ENCODE measurements at regions not wholly inside any gene's neighbourhood (a gene's known extent, or its start where the extent isn't known, plus 50 kb on each side); places are given as distances from the start of the nearest gene placed in this dataset.

GRCh38 chr22:22048318-22048942 is 65.8 kb upstream of the TOP3B start:
- peaks cover 17% of the 10 kb centered on the region for H3K27me3 Mint-ChIP-seq
- no peaks in the 10 kb centered on the region for H3K9me3 Mint-ChIP-seq
- no peak overlapping the region for H3K27ac Mint-ChIP-seq
- no peak overlapping the region for H3K4me3 Mint-ChIP-seq
- no peaks in the 10 kb centered on the region for H3K36me3 Mint-ChIP-seq (ENCODE audit: low read depth)
- H3K4me1 Mint-ChIP-seq (ENCODE audit: low read depth), result no peaks in the 10 kb centered on the region

GRCh38 chr22:22047776-22048175 is 65.2 kb upstream of the TOP3B start:
- H3K4me3 Mint-ChIP-seq, result no peak overlapping the region

GRCh38 chr22:22047266-22047665 is 64.7 kb upstream of the TOP3B start:
- no peak overlapping the region for H3K4me3 Mint-ChIP-seq
- peaks cover under 1% of the 10 kb centered on the region for H3K4me1 Mint-ChIP-seq (ENCODE audit: low read depth)
- H3K27ac Mint-ChIP-seq, result no peak overlapping the region
- no peaks in the 10 kb centered on the region for H3K36me3 Mint-ChIP-seq (ENCODE audit: low read depth)
- H3K9me3 Mint-ChIP-seq, result no peaks in the 10 kb centered on the region
- peaks cover 13% of the 10 kb centered on the region for H3K27me3 Mint-ChIP-seq

More at GRCh38 chr22:22047776-22048175, 65.2 kb upstream of the TOP3B start:
- Mint-ChIP-seq H3K4me1 (ENCODE audit: low read depth) (no peaks in the 10 kb centered on the region), H3K27me3 (peaks cover 17% of the 10 kb centered on the region), H3K27ac (no peak overlapping the region), H3K36me3 (ENCODE audit: low read depth) (no peaks in the 10 kb centered on the region), H3K9me3 (no peaks in the 10 kb centered on the region)

- Mint-ChIP-seq H3K4me3 (no peak overlapping the region), H3K36me3 (ENCODE audit: low read depth) (no peaks in the 10 kb centered on the region), H3K27ac (no peak overlapping the region), H3K9me3 (no peaks in the 10 kb centered on the region), H3K27me3 (peaks cover 7% of the 10 kb centered on the region), H3K4me1 (ENCODE audit: low read depth) (peaks cover 10% of the 10 kb centered on the region)
These were observed 63.8 kb upstream of the TOP3B start for GRCh38 chr22:22046370-22046769.

GRCh38 chr22:22045571-22046335 is 63.2 kb upstream of the TOP3B start:
- H3K36me3 Mint-ChIP-seq (ENCODE audit: low read depth), result no peaks in the 10 kb centered on the region
- H3K4me1 Mint-ChIP-seq (ENCODE audit: low read depth), result peaks cover 10% of the 10 kb centered on the region
- H3K4me3 Mint-ChIP-seq, result no peak overlapping the region
- H3K27ac Mint-ChIP-seq, result no peak overlapping the region
- H3K27me3 Mint-ChIP-seq, result peaks cover 7% of the 10 kb centered on the region
- H3K9me3 Mint-ChIP-seq, result no peaks in the 10 kb centered on the region

- H3K4me3 Mint-ChIP-seq, result no peak overlapping the region
- H3K27ac Mint-ChIP-seq, result no peak overlapping the region
- H3K4me1 Mint-ChIP-seq (ENCODE audit: low read depth), result peaks cover 10% of the 10 kb centered on the region
- H3K36me3 Mint-ChIP-seq (ENCODE audit: low read depth), result no peaks in the 10 kb centered on the region
- peaks cover 11% of the 10 kb centered on the region for H3K27me3 Mint-ChIP-seq
- no peaks in the 10 kb centered on the region for H3K9me3 Mint-ChIP-seq
These were observed 61.6 kb upstream of the TOP3B start for GRCh38 chr22:22044153-22044552.

GRCh38 chr22:22043296-22044078 is 60.9 kb upstream of the TOP3B start:
- H3K36me3 Mint-ChIP-seq (ENCODE audit: low read depth), result no peaks in the 10 kb centered on the region
- peaks cover 10% of the 10 kb centered on the region for H3K4me1 Mint-ChIP-seq (ENCODE audit: low read depth)
- no peak overlapping the region for H3K27ac Mint-ChIP-seq
- peaks cover 11% of the 10 kb centered on the region for H3K27me3 Mint-ChIP-seq
- no peaks in the 10 kb centered on the region for H3K9me3 Mint-ChIP-seq
- H3K4me3 Mint-ChIP-seq, result no peak overlapping the region

GRCh38 chr22:22042599-22043295 is 60.2 kb upstream of the TOP3B start:
- Mint-ChIP-seq H3K27me3 (peaks cover 10% of the 10 kb centered on the region), H3K4me1 (ENCODE audit: low read depth) (peaks cover 10% of the 10 kb centered on the region)

GRCh38 chr22:22042009-22042408 is 59.4 kb upstream of the TOP3B start:
- Mint-ChIP-seq H3K36me3 (ENCODE audit: low read depth) (no peaks in the 10 kb centered on the region), H3K27ac (no peak overlapping the region), H3K27me3 (peaks cover 7% of the 10 kb centered on the region), H3K4me1 (ENCODE audit: low read depth) (peaks cover 15% of the 10 kb centered on the region), H3K4me3 (no peak overlapping the region), H3K9me3 (no peaks in the 10 kb centered on the region)

More at GRCh38 chr22:22042599-22043295, 60.2 kb upstream of the TOP3B start:
- Mint-ChIP-seq H3K4me3 (no peak overlapping the region), H3K36me3 (ENCODE audit: low read depth) (no peaks in the 10 kb centered on the region), H3K9me3 (no peaks in the 10 kb centered on the region), H3K27ac (no peak overlapping the region)

- Mint-ChIP-seq H3K4me3 (no peak overlapping the region), H3K27me3 (peaks cover 7% of the 10 kb centered on the region), H3K36me3 (ENCODE audit: low read depth) (no peaks in the 10 kb centered on the region), H3K4me1 (ENCODE audit: low read depth) (peaks cover 16% of the 10 kb centered on the region), H3K27ac (no peak overlapping the region), H3K9me3 (no peaks in the 10 kb centered on the region)
These were observed 58.3 kb upstream of the TOP3B start for GRCh38 chr22:22040908-22041307.

- Mint-ChIP-seq H3K27me3 (peaks cover 7% of the 10 kb centered on the region), H3K27ac (no peak overlapping the region), H3K4me1 (ENCODE audit: low read depth) (peaks cover 16% of the 10 kb centered on the region), H3K9me3 (no peaks in the 10 kb centered on the region), H3K36me3 (ENCODE audit: low read depth) (no peaks in the 10 kb centered on the region), H3K4me3 (no peak overlapping the region)
These were observed 57.9 kb upstream of the TOP3B start for GRCh38 chr22:22040472-22040871.

- Mint-ChIP-seq H3K36me3 (ENCODE audit: low read depth) (no peaks in the 10 kb centered on the region), H3K4me1 (ENCODE audit: low read depth) (peaks cover 16% of the 10 kb centered on the region), H3K4me3 (no peak overlapping the region), H3K27me3 (peaks cover 3% of the 10 kb centered on the region), H3K9me3 (no peaks in the 10 kb centered on the region), H3K27ac (no peak overlapping the region)
These were observed 56.9 kb upstream of the TOP3B start for GRCh38 chr22:22039286-22040074.

- Mint-ChIP-seq H3K36me3 (ENCODE audit: low read depth) (no peaks in the 10 kb centered on the region), H3K27ac (no peak overlapping the region), H3K4me1 (ENCODE audit: low read depth) (peaks cover 16% of the 10 kb centered on the region), H3K9me3 (no peaks in the 10 kb centered on the region), H3K4me3 (no peak overlapping the region), H3K27me3 (peaks cover 8% of the 10 kb centered on the region)
These were observed 55.7 kb upstream of the TOP3B start for GRCh38 chr22:22038178-22038880.
